ENCODE measurements at regions not wholly inside any gene's neighbourhood (a gene's known extent, or its start where the extent isn't known, plus 50 kb on each side); places are given as distances from the start of the nearest gene placed in this dataset.

DNA sequence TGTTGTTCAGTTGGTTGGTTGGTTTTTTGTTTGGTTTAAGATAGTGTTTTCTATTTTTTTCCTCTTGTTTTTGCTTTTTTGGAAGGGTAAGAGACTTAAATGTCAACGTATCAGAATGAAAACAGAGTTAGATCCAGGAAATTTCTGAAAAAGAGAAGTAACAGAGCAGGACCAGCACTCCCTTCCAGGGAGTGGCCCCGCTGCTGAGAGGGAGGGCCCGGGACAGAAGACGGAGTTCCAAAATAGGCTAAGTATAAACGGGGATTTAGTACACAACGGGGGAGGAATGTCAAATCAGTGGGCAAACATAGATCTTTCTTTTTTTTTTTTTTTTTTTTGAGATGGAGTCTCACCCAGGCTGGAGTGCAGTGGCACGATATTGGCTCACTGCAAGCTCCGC, 92.7 kb upstream of the RUFY1 start:
- TF ChIP-seq, protein P1, sequence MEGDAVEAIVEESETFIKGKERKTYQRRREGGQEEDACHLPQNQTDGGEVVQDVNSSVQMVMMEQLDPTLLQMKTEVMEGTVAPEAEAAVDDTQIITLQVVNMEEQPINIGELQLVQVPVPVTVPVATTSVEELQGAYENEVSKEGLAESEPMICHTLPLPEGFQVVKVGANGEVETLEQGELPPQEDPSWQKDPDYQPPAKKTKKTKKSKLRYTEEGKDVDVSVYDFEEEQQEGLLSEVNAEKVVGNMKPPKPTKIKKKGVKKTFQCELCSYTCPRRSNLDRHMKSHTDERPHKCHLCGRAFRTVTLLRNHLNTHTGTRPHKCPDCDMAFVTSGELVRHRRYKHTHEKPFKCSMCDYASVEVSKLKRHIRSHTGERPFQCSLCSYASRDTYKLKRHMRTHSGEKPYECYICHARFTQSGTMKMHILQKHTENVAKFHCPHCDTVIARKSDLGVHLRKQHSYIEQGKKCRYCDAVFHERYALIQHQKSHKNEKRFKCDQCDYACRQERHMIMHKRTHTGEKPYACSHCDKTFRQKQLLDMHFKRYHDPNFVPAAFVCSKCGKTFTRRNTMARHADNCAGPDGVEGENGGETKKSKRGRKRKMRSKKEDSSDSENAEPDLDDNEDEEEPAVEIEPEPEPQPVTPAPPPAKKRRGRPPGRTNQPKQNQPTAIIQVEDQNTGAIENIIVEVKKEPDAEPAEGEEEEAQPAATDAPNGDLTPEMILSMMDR (IDR thresholded peaks at IDR 0.05; ENCODE audit: low read depth, low read length), result no peak
- TF ChIP-seq, protein P2, sequence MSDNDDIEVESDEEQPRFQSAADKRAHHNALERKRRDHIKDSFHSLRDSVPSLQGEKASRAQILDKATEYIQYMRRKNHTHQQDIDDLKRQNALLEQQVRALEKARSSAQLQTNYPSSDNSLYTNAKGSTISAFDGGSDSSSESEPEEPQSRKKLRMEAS (IDR thresholded peaks at IDR 0.05; ENCODE audit: low read depth, low read length), result no peak
